Prostate gland (tissue), 2 donors: ENCODE measurements at regions not wholly inside any gene's neighbourhood (a gene's known extent, or its start where the extent isn't known, plus 50 kb on each side); places are given as distances from the start of the nearest gene placed in this dataset.

Experiments used
- CTCF ChIP-seq, 4 experiments: fragments of 200-600 bp in 2 of 4; fragments of 450-650 bp in 2 of 4; sonication (generic) in 2 of 4; IDR thresholded peaks; 1 replicate in 3 of 4; 2 replicates in 1 of 4; pipeline ENCODE4 v1.5.1; 2016 to 2019; ENCODE audit warnings: antibody characterized with exemption in 4 of 4, mild to moderate bottlenecking in 2 of 4, moderate library complexity in 2 of 4
- POLR2A ChIP-seq: fragments of 450-650 bp; IDR thresholded peaks from one replicate; pipeline ENCODE4 v1.6.1; 2016; ENCODE audit warnings: antibody characterized with exemption, mild to moderate bottlenecking

GRCh38 chr11:33539751-33540150 is 160.9 kb downstream of the C11orf91 start:
- TF ChIP-seq CTCF (IDR thresholded peaks at IDR 0.05) (no peak), POLR2A (no peak)
